Transverse colon (tissue), 3 donors: ENCODE measurements at regions not wholly inside any gene's neighbourhood (a gene's known extent, or its start where the extent isn't known, plus 50 kb on each side); places are given as distances from the start of the nearest gene placed in this dataset.
"Not testable (repeated sequence)": the region's sequence is repeated elsewhere in the genome, so short reads cannot be mapped to it uniquely, and the experiment has no call there.

Source experiments
- CTCF ChIP-seq, 5 experiments: fragments of 200-600 bp in 3 of 5; fragments of 450-650 bp in 2 of 5; sonication (generic) in 3 of 5; IDR thresholded peaks; 1 replicate in 2 of 5; 2 replicates in 3 of 5; pipeline ENCODE4 v1.5.1; 2016 to 2017; ENCODE audit warnings: antibody characterized with exemption in 5 of 5, inconsistent platforms in 3 of 5, mild to moderate bottlenecking in 2 of 5, moderate library complexity in 1 of 5
- POLR2A ChIP-seq: fragments of 450-650 bp; IDR thresholded peaks from one replicate; pipeline ENCODE4 v1.6.1; 2016; ENCODE audit warnings: antibody characterized with exemption, mild to moderate bottlenecking, moderate library complexity

- not testable (repeated sequence) for TF ChIP-seq CTCF (IDR thresholded peaks at IDR 0.05); POLR2A
Observed at GRCh38 chr21:10385898-10386527, 135.4 kb upstream of the TPTE start.
